Testis (tissue), 2 donors: ENCODE measurements at regions not wholly inside any gene's neighbourhood (a gene's known extent, or its start where the extent isn't known, plus 50 kb on each side); places are given as distances from the start of the nearest gene placed in this dataset.

ENCODE experiments used
- CTCF ChIP-seq, 3 experiments: fragments of 450-650 bp in 2 of 3; fragments of 200-600 bp in 1 of 3; sonication (generic) in 1 of 3; IDR thresholded peaks; one replicate each; pipeline ENCODE4 v1.5.1; 2016 to 2019; ENCODE audit warnings: antibody characterized with exemption in 3 of 3, mild to moderate bottlenecking in 2 of 3, moderate library complexity in 1 of 3
- POLR2A ChIP-seq: fragments of 450-650 bp; IDR thresholded peaks from one replicate; pipeline ENCODE4 v1.6.1; 2017; ENCODE audit warnings: antibody characterized with exemption, mild to moderate bottlenecking, moderate library complexity

GRCh38 chr13:93025984-93026383, 200.6 kb upstream of the GPC6 start:
- TF ChIP-seq POLR2A: no peak
- TF ChIP-seq CTCF (IDR thresholded peaks at IDR 0.05): no peak
